Amniotic epithelial cell (primary cell): ENCODE measurements at regions not wholly inside any gene's neighbourhood (a gene's known extent, or its start where the extent isn't known, plus 50 kb on each side); places are given as distances from the start of the nearest gene placed in this dataset.
"Not testable (repeated sequence)": the region's sequence is repeated elsewhere in the genome, so short reads cannot be mapped to it uniquely, and the experiment has no call there.

ENCODE experiments used
- DNase-seq: peaks from one replicate; pipeline ENCODE4 v3.0.0-alpha.2; 2010; ENCODE audit warnings: low read depth

DNA sequence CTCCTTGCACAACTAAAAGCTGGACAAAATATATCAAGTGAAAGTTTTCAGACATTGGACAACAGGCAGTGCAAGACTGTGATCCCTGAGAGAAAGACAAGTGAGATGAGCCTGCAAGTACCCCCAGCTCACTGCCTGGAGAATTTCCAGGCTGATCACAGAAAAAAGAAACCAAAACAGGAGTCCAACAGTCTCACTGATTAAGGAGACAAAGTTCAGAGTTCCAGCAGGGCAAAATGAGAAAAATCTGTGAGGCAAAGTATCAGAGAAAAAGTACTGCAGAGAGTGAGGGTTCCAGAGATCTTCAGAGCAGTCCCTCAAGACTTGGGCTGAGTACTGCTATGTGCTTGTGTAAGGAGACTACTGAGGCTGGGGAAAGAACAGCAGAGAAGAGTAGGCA is 56.0 kb upstream of the PRSS3 start:
- no peak for DNase-seq

GRCh38 chr9:33740075-33740474 is 55.3 kb upstream of the PRSS3 start:
- DNase-seq: no peak

DNA sequence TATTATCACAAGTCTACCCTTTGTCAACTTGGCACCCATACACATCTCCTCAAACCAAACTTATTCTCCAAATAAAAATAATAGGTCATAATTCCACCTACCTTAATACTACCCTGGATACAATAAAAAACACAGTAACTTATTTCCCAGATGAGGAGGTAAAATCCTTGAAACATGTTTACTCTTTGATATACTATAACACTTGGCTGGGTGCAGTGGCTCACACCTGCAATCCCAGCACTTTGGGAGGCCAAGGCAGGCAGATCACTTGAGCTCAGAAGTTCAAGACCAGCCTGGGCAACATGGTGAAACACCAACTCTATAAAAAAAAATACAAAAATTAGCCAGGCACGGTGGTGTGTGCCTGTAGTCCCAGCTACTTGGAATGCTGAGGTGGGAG is 54.4 kb upstream of the PRSS3 start:
- DNase-seq: not testable (repeated sequence)

DNA sequence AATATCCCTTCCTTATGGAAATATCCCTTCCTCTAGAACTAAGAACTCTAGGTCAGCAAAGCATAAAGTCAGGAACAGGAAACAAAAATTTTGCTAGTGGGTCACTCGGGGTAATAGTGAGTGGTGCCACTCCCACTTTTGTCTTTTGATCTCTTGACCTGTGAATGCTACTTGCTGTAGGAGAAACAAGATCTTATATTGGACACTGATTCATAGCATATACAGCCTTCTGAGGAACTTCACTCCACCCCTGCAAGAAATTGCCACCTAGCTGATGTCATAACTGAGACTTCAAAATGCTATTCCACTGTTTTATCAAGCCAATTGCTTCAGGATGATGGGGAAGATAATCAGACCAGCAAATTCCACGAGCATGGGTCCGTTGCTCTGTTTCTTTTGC is 53.3 kb upstream of the PRSS3 start:
- DNase-seq: no peak

DNA sequence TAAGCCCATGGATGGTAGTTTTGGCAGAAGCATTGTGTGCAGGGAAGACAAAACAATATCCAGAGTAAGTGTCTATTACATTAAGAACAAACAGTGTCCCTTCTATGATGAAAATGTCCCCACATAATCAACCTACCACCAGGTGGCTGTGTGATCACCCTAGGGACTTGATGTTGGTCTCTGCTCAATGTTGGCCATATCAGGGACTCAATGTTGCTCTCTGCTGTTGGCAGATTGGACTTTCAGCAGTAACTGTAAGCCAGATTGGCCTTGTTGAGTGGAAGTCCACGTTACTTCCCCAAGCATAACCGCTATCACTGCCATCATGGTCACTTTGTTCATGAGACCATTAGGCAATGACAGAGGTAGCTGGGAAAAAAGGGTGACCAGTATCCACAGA is 52.8 kb upstream of the PRSS3 start:
- DNase-seq: no peak
